Renal pelvis (tissue), 1 donor: ENCODE measurements at regions not wholly inside any gene's neighbourhood (a gene's known extent, or its start where the extent isn't known, plus 50 kb on each side); places are given as distances from the start of the nearest gene placed in this dataset.
"Not testable (repeated sequence)": the region's sequence is repeated elsewhere in the genome, so short reads cannot be mapped to it uniquely, and the experiment has no call there.

Source experiments
- DNase-seq: peaks from one replicate; pipeline ENCODE4 v3.0.0-alpha.2; 2013

GRCh38 chr7:119713606-119714005 is 559.4 kb upstream of the KCND2 start:
- no peak for DNase-seq

- no peak for DNase-seq
Measured at GRCh38 chr7:119720541-119720940, 552.4 kb upstream of the KCND2 start.

GRCh38 chr7:119724041-119724792 is 548.8 kb upstream of the KCND2 start:
- no peak for DNase-seq

GRCh38 chr7:119733127-119733879 is 539.7 kb upstream of the KCND2 start:
- no peak for DNase-seq

GRCh38 chr7:119737390-119737789 is 535.6 kb upstream of the KCND2 start:
- no peak for DNase-seq

- not testable (repeated sequence) for DNase-seq
Measured at GRCh38 chr7:119745280-119745679, 527.7 kb upstream of the KCND2 start.

- no peak for DNase-seq
Measured at GRCh38 chr7:119748251-119748860, 524.6 kb upstream of the KCND2 start.

- no peak for DNase-seq
Measured at GRCh38 chr7:119748991-119749390, 524.0 kb upstream of the KCND2 start.

- no peak for DNase-seq
Measured at GRCh38 chr7:119756687-119757086, 516.3 kb upstream of the KCND2 start.

GRCh38 chr7:119758254-119758653 is 514.7 kb upstream of the KCND2 start:
- no peak for DNase-seq

- DNase-seq = no peak
Measured at GRCh38 chr7:119761776-119762175, 511.2 kb upstream of the KCND2 start.

- DNase-seq = no peak
Measured at GRCh38 chr7:119782286-119782685, 490.7 kb upstream of the KCND2 start.

- DNase-seq = no peak
Measured at GRCh38 chr7:119783799-119784198, 489.2 kb upstream of the KCND2 start.

- no peak for DNase-seq
Measured at GRCh38 chr7:119802147-119802546, 470.8 kb upstream of the KCND2 start.

- DNase-seq = no peak
Measured at GRCh38 chr7:119825091-119825655, 447.8 kb upstream of the KCND2 start.

GRCh38 chr7:119826547-119826946 is 446.4 kb upstream of the KCND2 start:
- DNase-seq = no peak

- DNase-seq = no peak
Measured at GRCh38 chr7:119838444-119838843, 434.5 kb upstream of the KCND2 start.

- DNase-seq = no peak
Measured at GRCh38 chr7:119842337-119842736, 430.6 kb upstream of the KCND2 start.

- no peak for DNase-seq
Measured at GRCh38 chr7:119842786-119843185, 430.2 kb upstream of the KCND2 start.

- DNase-seq = no peak
Measured at GRCh38 chr7:119861385-119861784, 411.6 kb upstream of the KCND2 start.

GRCh38 chr7:119868387-119868786 is 404.6 kb upstream of the KCND2 start:
- no peak for DNase-seq

- DNase-seq = no peak
Measured at GRCh38 chr7:119879835-119880234, 393.1 kb upstream of the KCND2 start.

GRCh38 chr7:119886007-119886406 is 387.0 kb upstream of the KCND2 start:
- no peak for DNase-seq
